T1000 (cell line): ENCODE measurements at regions not wholly inside any gene's neighbourhood (a gene's known extent, or its start where the extent isn't known, plus 50 kb on each side); places are given as distances from the start of the nearest gene placed in this dataset.
"Not testable (repeated sequence)": the region's sequence is repeated elsewhere in the genome, so short reads cannot be mapped to it uniquely, and the experiment has no call there.

Source experiments
- DNase-seq: peaks from one replicate; lab custom pipeline; 2025; ENCODE audit warnings: mixed read lengths; lab: John Stamatoyannopoulos, UW

GRCh38 chr2:142827170-142827569 lies 50.3 kb upstream of the KYNU start:
- no peak for DNase-seq

GRCh38 chr2:142825861-142826260 lies 51.6 kb upstream of the KYNU start:
- no peak for DNase-seq

- no peak for DNase-seq
Measured at GRCh38 chr2:142824756-142825155, 52.7 kb upstream of the KYNU start.

GRCh38 chr2:142822190-142822589 lies 55.3 kb upstream of the KYNU start:
- no peak for DNase-seq

- DNase-seq: no peak
Measured at GRCh38 chr2:142819411-142819810, 58.1 kb upstream of the KYNU start.

- no peak for DNase-seq
Measured at GRCh38 chr2:142815375-142815774, 62.1 kb upstream of the KYNU start.

GRCh38 chr2:142813830-142814829 lies 63.3 kb upstream of the KYNU start:
- DNase-seq: no peak

GRCh38 chr2:142811644-142812043 lies 65.8 kb upstream of the KYNU start:
- not testable (repeated sequence) for DNase-seq

- DNase-seq: no peak
Measured at GRCh38 chr2:142805244-142805643, 72.2 kb upstream of the KYNU start.

- no peak for DNase-seq
Measured at GRCh38 chr2:142803158-142803557, 74.3 kb upstream of the KYNU start.

- DNase-seq: no peak
Measured at GRCh38 chr2:142796588-142796987, 80.9 kb upstream of the KYNU start.

- DNase-seq: no peak
Measured at GRCh38 chr2:142796161-142796560, 81.3 kb upstream of the KYNU start.

GRCh38 chr2:142794850-142795249 lies 82.6 kb upstream of the KYNU start:
- DNase-seq: no peak

- DNase-seq: not testable (repeated sequence)
Measured at GRCh38 chr2:142792328-142792727, 85.1 kb upstream of the KYNU start.

- no peak for DNase-seq
Measured at GRCh38 chr2:142791335-142791734, 86.1 kb upstream of the KYNU start.

- no peak for DNase-seq
Measured at GRCh38 chr2:142786918-142787702, 90.4 kb upstream of the KYNU start.

GRCh38 chr2:142782942-142783443 lies 94.5 kb upstream of the KYNU start:
- DNase-seq: no peak

GRCh38 chr2:142781146-142781545 lies 96.3 kb upstream of the KYNU start:
- DNase-seq: no peak

- DNase-seq: no peak
Measured at GRCh38 chr2:142778289-142778688, 99.2 kb upstream of the KYNU start.

GRCh38 chr2:142777742-142778141 lies 99.7 kb upstream of the KYNU start:
- no peak for DNase-seq

GRCh38 chr2:142769761-142770160 lies 107.7 kb upstream of the KYNU start:
- DNase-seq: no peak

GRCh38 chr2:142767847-142768246 lies 109.6 kb upstream of the KYNU start:
- DNase-seq: no peak

- DNase-seq: no peak
Measured at GRCh38 chr2:142758973-142759372, 118.5 kb upstream of the KYNU start.
